OCI-LY7 (cell line): ENCODE measurements at regions not wholly inside any gene's neighbourhood (a gene's known extent, or its start where the extent isn't known, plus 50 kb on each side); places are given as distances from the start of the nearest gene placed in this dataset.

Experiments used
- CTCF ChIP-seq: fragments of 200-600 bp; sonication (generic); conservative IDR thresholded peaks from 2 replicates; pipeline ENCODE4 v1.5.1; 2014; ENCODE audit warnings: mild to moderate bottlenecking, antibody characterized with exemption, low read length, moderate library complexity, mixed read lengths
- EZH2phosphoT487 ChIP-seq: fragments of 200-600 bp; sonication (generic); IDR thresholded peaks from 2 replicates; pipeline ENCODE4 v1.6.1; 2018; ENCODE audit warnings: low read depth, borderline replicate concordance, mild to moderate bottlenecking, mixed run types, antibody characterized with exemption, low read length, moderate library complexity, mixed read lengths

- TF ChIP-seq CTCF (no peak), EZH2phosphoT487 (no peak)
Measured at GRCh38 chr16:77085981-77086380, 105.0 kb upstream of the MON1B start.
